H1 (cell line): ENCODE measurements at regions not wholly inside any gene's neighbourhood (a gene's known extent, or its start where the extent isn't known, plus 50 kb on each side); places are given as distances from the start of the nearest gene placed in this dataset.

Experiments used
- CTCF ChIA-PET: fragments of 300-600 bp; sonication (Branson Sonifier 250); formaldehyde crosslinking; loops from one replicate; lab custom pipeline; 2021; ENCODE audit not compliant: partially characterized antibody; lab: Charles Lee
- POLR2A ChIA-PET: fragments of 300-600 bp; sonication (Branson Sonifier 250); formaldehyde crosslinking; loops from one replicate; lab custom pipeline; 2021; ENCODE audit warnings: inconsistent platforms; ENCODE audit not compliant: partially characterized antibody; lab: Charles Lee
- DNase-seq, 2 experiments: peaks; one replicate each; pipeline versions ENCODE4 v3.0.0 to v3.0.0-alpha.2; 2010 to 2022; ENCODE audit warnings: low spot score in 2 of 2, low read depth in 1 of 2, mixed read lengths in 1 of 2
- FAIRE-seq: peaks from 2 replicates; lab custom pipeline; 2011; peaks lifted over from hg19 to GRCh38; lab: Jason Lieb, UNC
- H2AFZ ChIP-seq: 2 replicates; pipeline ENCODE4 v1.8.1; 2012; ENCODE audit warnings: low read length, inconsistent platforms
- H2AK5ac ChIP-seq: 2 replicates; pipeline ENCODE4 v1.6.1; 2013; ENCODE audit warnings: low read depth, low read length
- H2BK120ac ChIP-seq: replicated peaks from 2 replicates; pipeline ENCODE3; 2013; ENCODE audit warnings: low read depth, low read length, inconsistent platforms
- H2BK12ac ChIP-seq: 2 replicates; pipeline ENCODE4 v1.6.1; 2013; ENCODE audit warnings: low read depth, low read length
- H2BK15ac ChIP-seq: 2 replicates; pipeline ENCODE4 v1.6.1; 2013; ENCODE audit warnings: low read length
- H2BK20ac ChIP-seq: 2 replicates; pipeline ENCODE4 v1.6.1; 2013; ENCODE audit warnings: low read length
- H2BK5ac ChIP-seq: 2 replicates; pipeline ENCODE4 v1.6.1; 2013; ENCODE audit warnings: low read depth, low read length
- H3K14ac ChIP-seq: 2 replicates; pipeline ENCODE4 v1.6.1; 2013; ENCODE audit warnings: inconsistent platforms; ENCODE audit not compliant: insufficient read length
- H3K18ac ChIP-seq: 2 replicates; pipeline ENCODE4 v1.6.1; 2013; ENCODE audit warnings: low read length; ENCODE audit errors: extremely low read depth
- H3K23ac ChIP-seq: 2 replicates; pipeline ENCODE4 v1.6.1; 2013; ENCODE audit warnings: inconsistent platforms; ENCODE audit not compliant: insufficient read length
- H3K23me2 ChIP-seq: 2 replicates; pipeline ENCODE4 v1.6.1; 2013; ENCODE audit warnings: low read depth, low read length
- H3K27ac ChIP-seq: 2 replicates; pipeline ENCODE4 v1.6.1; 2011; ENCODE audit warnings: low read depth, low read length, inconsistent platforms
- H3K27me3 ChIP-seq, 4 experiments: replicated peaks in 1 of 4; 1 replicate in 1 of 4; 2 replicates in 3 of 4; pipeline versions ENCODE4 v1.6.1 to v1.8.1; 2011 to 2013; ENCODE audit warnings: low read length in 3 of 4, mild to moderate bottlenecking in 3 of 4, inconsistent platforms in 2 of 4, mixed read lengths in 2 of 4, moderate library complexity in 1 of 4; ENCODE audit not compliant: control insufficient read depth in 3 of 4, insufficient read depth in 3 of 4; ENCODE audit errors: extremely low read depth in 1 of 4
- H3K36me3 ChIP-seq, 4 experiments: 2 replicates each; pipeline versions ENCODE4 v1.6.1 to v1.8.1; 2011 to 2013; ENCODE audit warnings: mild to moderate bottlenecking in 4 of 4, low read length in 3 of 4, moderate library complexity in 2 of 4, control low read depth in 1 of 4, inconsistent platforms in 1 of 4; ENCODE audit not compliant: insufficient read depth in 4 of 4, control insufficient read depth in 2 of 4
- H3K4ac ChIP-seq: replicated peaks from 2 replicates; pipeline ENCODE3; 2013; ENCODE audit warnings: low read length, low read depth, mixed read lengths, inconsistent platforms; ENCODE audit not compliant: insufficient read length
- H3K4me1 ChIP-seq, 4 experiments: replicated peaks in 1 of 4; 1 replicate in 1 of 4; 2 replicates in 3 of 4; pipeline versions ENCODE4 v1.6.1 to v1.8.1; 2011 to 2013; ENCODE audit warnings: low read length in 3 of 4, inconsistent platforms in 2 of 4, mixed read lengths in 1 of 4; ENCODE audit not compliant: insufficient read depth in 4 of 4, control insufficient read depth in 3 of 4
- H3K4me2 ChIP-seq, 2 experiments: 2 replicates each; pipeline versions ENCODE4 v1.6.1 to v1.8.1; 2011 to 2013; ENCODE audit warnings: low read depth in 2 of 2, low read length in 2 of 2, control low read depth in 1 of 2, inconsistent platforms in 1 of 2, mild to moderate bottlenecking in 1 of 2; ENCODE audit not compliant: insufficient read depth in 1 of 2
- H3K4me3 ChIP-seq, 4 experiments: fragments of 200-600, 300-600 bp in 1 of 4; sonication (generic), shearing (Covaris generic), sonication (Bioruptor Twin) in 1 of 4; 2 replicates each; pipeline versions ENCODE4 v1.5.1 to v1.8.1; 2011 to 2016; ENCODE audit warnings: low read length in 4 of 4, low read depth in 3 of 4, control low read depth in 2 of 4, inconsistent platforms in 2 of 4, mild to moderate bottlenecking in 2 of 4, mixed read lengths in 1 of 4, moderate library complexity in 1 of 4; ENCODE audit not compliant: insufficient read depth in 2 of 4; ENCODE audit errors: extremely low read depth in 1 of 4
- H3K56ac ChIP-seq: replicated peaks from 2 replicates; pipeline ENCODE3; 2013; ENCODE audit warnings: low read depth, mild to moderate bottlenecking, mixed read lengths, low read length, inconsistent platforms; ENCODE audit not compliant: insufficient read length
- H3K79me1 ChIP-seq: 2 replicates; pipeline ENCODE4 v1.6.1; 2013; ENCODE audit warnings: low read depth, low read length, control low read depth
- H3K79me2 ChIP-seq, 2 experiments: 2 replicates each; pipeline versions ENCODE4 v1.6.1 to v1.8.1; 2012 to 2013; ENCODE audit warnings: low read length in 2 of 2, mild to moderate bottlenecking in 2 of 2, inconsistent platforms in 1 of 2; ENCODE audit not compliant: insufficient read depth in 2 of 2, control insufficient read depth in 1 of 2
- H3K9ac ChIP-seq, 4 experiments: replicated peaks in 1 of 4; 1 replicate in 1 of 4; 2 replicates in 3 of 4; pipeline versions ENCODE4 v1.6.1 to v1.8.1; 2011 to 2013; ENCODE audit warnings: low read depth in 3 of 4, low read length in 3 of 4, control low read depth in 2 of 4, mild to moderate bottlenecking in 2 of 4, moderate library complexity in 2 of 4, inconsistent platforms in 1 of 4; ENCODE audit errors: extremely low read depth in 1 of 4
- H3K9me3 ChIP-seq, 2 experiments: 2 replicates each; pipeline versions ENCODE4 v1.6.1 to v1.8.1; 2012 to 2013; ENCODE audit warnings: mild to moderate bottlenecking in 2 of 2, moderate library complexity in 2 of 2, control low read depth in 1 of 2, inconsistent platforms in 1 of 2, low read depth in 1 of 2, low read length in 1 of 2, mixed read lengths in 1 of 2; ENCODE audit not compliant: insufficient read depth in 2 of 2
- H4K20me1 ChIP-seq, 2 experiments: replicated peaks in 1 of 2; 2 replicates each; pipeline versions ENCODE3 to v1.8.1; 2011 to 2013; ENCODE audit warnings: inconsistent platforms in 2 of 2, low read length in 2 of 2, mild to moderate bottlenecking in 1 of 2; ENCODE audit not compliant: insufficient read depth in 2 of 2, control insufficient read depth in 1 of 2
- H4K5ac ChIP-seq: 2 replicates; pipeline ENCODE4 v1.6.1; 2013; ENCODE audit warnings: low read length, low read depth, mixed read lengths, inconsistent platforms; ENCODE audit not compliant: insufficient read length
- H4K8ac ChIP-seq: 2 replicates; pipeline ENCODE4 v1.8.0; 2013; ENCODE audit warnings: mild to moderate bottlenecking, moderate library complexity, low read length, inconsistent platforms; ENCODE audit not compliant: insufficient read depth; ENCODE audit errors: extremely low read depth
- H4K91ac ChIP-seq: replicated peaks from 2 replicates; pipeline ENCODE3; 2013; ENCODE audit warnings: low read length, mixed read lengths, inconsistent platforms; ENCODE audit not compliant: insufficient read length
- EZH2 ChIP-seq: fragments of 200-600 bp; sonication (generic); IDR thresholded peaks from 2 replicates; pipeline ENCODE4 v1.7.1; 2012; ENCODE audit warnings: low read depth, mild to moderate bottlenecking, moderate library complexity, low read length, inconsistent platforms; ENCODE audit not compliant: severe bottlenecking
- HDAC2 ChIP-seq, 2 experiments: fragments of 300-600 bp in 1 of 2; sonication (generic) in 1 of 2; IDR thresholded peaks; 2 replicates each; pipeline ENCODE4 v1.6.1; 2011 to 2012; ENCODE audit warnings: low read depth in 2 of 2, low read length in 2 of 2, mild to moderate bottlenecking in 2 of 2, moderate library complexity in 2 of 2, borderline replicate concordance in 1 of 2, inconsistent platforms in 1 of 2
- JUN ChIP-seq: IDR thresholded peaks from 2 replicates; pipeline ENCODE4 v1.6.1; 2011; ENCODE audit warnings: low read depth, mild to moderate bottlenecking, improper control_type of control experiment, low read length
- TAF7 ChIP-seq: optimal IDR thresholded peaks from 2 replicates; pipeline ENCODE3; 2011; ENCODE audit warnings: low read depth, mild to moderate bottlenecking, inconsistent platforms, low read length, moderate library complexity, borderline replicate concordance
- TCF12 ChIP-seq: IDR thresholded peaks from 2 replicates; pipeline ENCODE4 v1.6.1; 2011; ENCODE audit warnings: low read depth, mild to moderate bottlenecking, low read length
- TEAD4 ChIP-seq: IDR thresholded peaks from 2 replicates; pipeline ENCODE4 v1.6.1; 2012; ENCODE audit warnings: low read depth, low read length, inconsistent platforms, mixed read lengths
- WGBS, 2 experiments: shearing (Covaris generic) in 1 of 2; methylation state at CpG; one replicate each; pipeline versions ENCODE4 v1.1.6 to v1.1.7; 2013 to 2015; ENCODE audit warnings: low lambda C conversion rate in 2 of 2, mixed read lengths in 2 of 2, inconsistent platforms in 1 of 2, low coverage in 1 of 2, missing lambda C conversion rate in 1 of 2; ENCODE audit not compliant: insufficient replicate concordance in 2 of 2, insufficient coverage in 1 of 2, insufficient read length in 1 of 2; ENCODE audit errors: extremely low coverage in 1 of 2, missing lambda C conversion rate in 1 of 2; 5-methylcytosine and 5-hydroxymethylcytosine counted together

- WGBS, 2 experiments: 95% methylated on average over 1 of the region's 1 CpG; no CpG with 5 or more reads in 1 of the 2 experiments
- no peak overlapping the region for H4K5ac ChIP-seq
Measured at GRCh38 chr10:57880446-57881227, 387.1 kb downstream of the IPMK start.

More at GRCh38 chr10:57880446-57881227, 387.1 kb downstream of the IPMK start:
- Histone ChIP-seq H3K79me2 (no peaks in the 10 kb centered on the region), H2BK5ac (no peak overlapping the region), H3K23ac (no peak overlapping the region), H3K27me3 (no peaks in the 10 kb centered on the region), H3K23me2 (no peaks in the 10 kb centered on the region), H3K27ac (no peak overlapping the region), H2AK5ac (no peak overlapping the region), H4K20me1 (no peaks in the 10 kb centered on the region), H2BK20ac (no peak overlapping the region), H2BK120ac (no peak overlapping the region), H4K91ac (no peak overlapping the region), H2AFZ (no peak overlapping the region), H3K4me3 (no peak overlapping the region), H3K36me3 (no peaks in the 10 kb centered on the region), H3K9ac (no peak overlapping the region), H2BK15ac (no peak overlapping the region), H3K79me1 (no peaks in the 10 kb centered on the region), H2BK12ac (no peak overlapping the region), H3K4ac (no peak overlapping the region), H4K8ac (no peak overlapping the region), H3K9me3 (no peaks in the 10 kb centered on the region), H3K4me2 (no peak overlapping the region), H3K4me1 (no peaks in the 10 kb centered on the region), H3K14ac (no peak overlapping the region), H3K18ac (no peak overlapping the region), H3K56ac (no peak overlapping the region)
- FAIRE-seq (no peak), DNase-seq (no peak)
- ChIA-PET POLR2A (no interaction called here), CTCF (interaction anchor here (1.2 kb wide), 1 partner anchor 223 kb away, joined by 3 read pairs; no protein-coding TSS in a partner anchor)
- TF ChIP-seq EZH2 (no peak), TCF12 (no peak), JUN (no peak), HDAC2 (IDR thresholded peaks at IDR 0.05; ENCODE audit: borderline replicate concordance in 1 of 2, low read depth in 2 of 2, low read length in 2 of 2) (no peak), TAF7 (no peak), TEAD4 (no peak)
